ENCODE measurements at regions not wholly inside any gene's neighbourhood (a gene's known extent, or its start where the extent isn't known, plus 50 kb on each side); places are given as distances from the start of the nearest gene placed in this dataset.
"Not testable (repeated sequence)": the region's sequence is repeated elsewhere in the genome, so short reads cannot be mapped to it uniquely, and the experiment has no call there.

DNA sequence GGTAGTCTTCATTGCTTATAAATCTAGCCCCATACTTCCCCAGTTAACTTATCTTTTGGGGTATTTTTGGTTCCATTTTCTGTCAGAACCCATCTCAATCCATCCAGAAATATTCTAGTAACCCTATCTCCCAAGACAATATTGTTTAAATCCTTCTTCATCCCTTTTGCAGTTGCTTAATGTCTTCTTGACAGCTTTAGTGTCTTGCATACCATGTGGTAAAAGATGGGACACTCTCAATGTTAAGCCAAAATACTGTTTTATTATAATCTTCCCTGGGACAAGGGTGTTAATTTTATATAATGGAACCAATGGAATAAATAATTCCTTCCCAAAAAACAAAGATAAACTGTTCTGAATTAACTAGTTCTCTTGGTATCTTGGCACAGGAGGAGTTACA is 450.2 kb downstream of the CCER1 start:
- DNase-seq (ENCODE audit: low spot score): no peak

DNA sequence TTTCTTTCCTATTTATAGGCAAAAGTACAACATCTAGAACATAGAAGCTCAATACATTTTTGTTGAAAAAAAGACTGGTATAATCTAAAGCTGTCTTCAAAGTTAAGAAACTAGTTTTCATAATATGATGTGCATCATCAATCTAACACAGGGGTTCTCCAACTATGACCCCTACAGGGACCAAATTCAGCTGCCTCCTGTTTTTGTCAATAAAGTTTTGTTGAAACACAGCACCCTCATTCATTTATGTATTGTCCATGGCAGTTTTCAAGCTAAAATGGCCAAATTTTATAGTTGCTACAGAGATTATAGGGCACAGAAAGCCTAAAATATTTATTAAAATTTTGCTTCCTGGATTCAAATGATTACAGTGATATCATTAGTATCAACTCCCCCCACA is 452.9 kb downstream of the CCER1 start:
- DNase-seq (ENCODE audit: low spot score): no peak

DNA sequence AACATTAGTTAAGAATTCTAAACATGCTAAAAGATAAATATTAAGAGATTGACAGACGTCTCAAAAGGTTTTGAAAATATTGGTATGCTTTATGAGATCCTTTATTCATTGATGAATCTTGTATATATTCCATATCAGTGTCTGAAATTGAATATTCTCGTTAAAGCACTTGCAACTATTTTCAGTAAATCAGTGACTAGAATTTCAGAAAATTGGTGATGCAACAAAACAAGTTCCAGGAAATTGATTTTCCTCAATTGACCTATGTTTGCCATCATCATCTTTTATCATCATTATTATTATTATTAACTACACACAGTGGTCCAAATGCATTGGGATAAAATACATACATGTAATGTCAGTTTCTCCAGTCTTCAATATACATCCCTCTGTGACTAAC is 453.6 kb downstream of the CCER1 start:
- no peak for DNase-seq (ENCODE audit: low spot score)

DNA sequence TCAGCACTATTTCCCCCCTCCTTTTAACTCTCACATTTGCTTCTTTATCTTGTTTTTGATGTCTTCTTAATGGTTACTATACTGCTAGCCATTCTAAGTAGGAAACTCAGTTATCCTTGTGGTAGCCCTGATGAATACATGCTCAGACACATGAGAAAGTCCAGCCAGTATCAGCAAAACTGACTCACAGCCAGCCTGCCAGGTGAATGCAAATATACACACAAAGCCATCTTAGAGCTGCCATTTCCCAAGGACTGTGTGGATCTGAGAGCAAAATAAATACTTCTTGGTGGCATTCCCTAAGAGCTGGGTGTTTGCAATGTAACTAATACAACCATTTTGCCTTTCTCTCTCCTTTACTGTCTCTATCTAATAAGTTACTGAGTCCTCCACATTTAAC is 455.2 kb downstream of the CCER1 start:
- no peak for DNase-seq (ENCODE audit: low spot score)

DNA sequence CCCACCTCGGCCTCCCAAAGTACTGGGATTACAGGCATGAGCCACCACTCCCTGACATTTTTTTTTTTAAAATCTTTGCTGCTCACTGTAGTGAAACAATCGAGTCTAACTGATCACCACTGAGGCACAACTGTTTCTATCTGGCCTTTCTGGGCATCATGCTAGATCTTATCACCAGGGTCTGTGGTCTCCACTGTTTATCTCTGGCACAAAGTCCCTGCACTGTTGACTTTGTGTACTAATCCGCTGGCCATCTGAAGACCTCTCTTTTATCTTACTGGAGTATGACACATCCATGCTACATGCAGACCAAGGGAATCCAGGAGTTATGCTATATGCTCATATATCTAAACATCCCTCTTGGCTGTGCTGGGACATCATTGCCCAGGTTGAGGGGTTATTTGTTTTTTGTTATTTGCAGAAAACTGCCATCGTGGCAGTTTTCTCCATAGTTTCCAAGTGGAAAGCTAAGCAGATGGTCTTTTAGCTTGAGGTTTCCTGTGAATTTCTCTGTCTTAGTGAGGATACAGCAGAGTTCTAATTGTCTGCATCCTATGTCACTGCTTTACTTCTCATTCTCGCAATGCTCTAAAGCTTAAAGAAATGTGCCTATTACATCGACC is 456.9 kb downstream of the CCER1 start:
- no peak for DNase-seq (ENCODE audit: low spot score)

DNA sequence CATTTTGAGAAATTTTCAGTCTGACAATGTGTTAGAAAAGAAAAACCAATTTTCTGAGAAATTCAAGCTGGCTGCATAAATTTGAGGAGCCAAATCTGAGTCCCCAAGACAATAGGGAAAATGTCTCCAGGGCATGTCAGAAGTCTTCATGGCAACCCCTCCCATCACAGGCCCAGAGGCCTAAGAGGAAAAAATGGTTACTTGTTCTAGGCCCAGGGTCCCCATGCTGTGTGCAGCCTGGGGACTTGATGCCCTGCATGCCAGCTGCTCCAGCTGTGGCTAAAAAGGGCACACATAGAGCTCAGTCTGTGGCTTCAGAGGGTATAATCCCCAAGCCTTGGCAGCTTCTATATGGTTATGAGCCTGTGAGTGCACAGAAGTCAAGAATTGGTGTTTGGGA is 464.6 kb downstream of the CCER1 start:
- no peak for DNase-seq (ENCODE audit: low spot score)

DNA sequence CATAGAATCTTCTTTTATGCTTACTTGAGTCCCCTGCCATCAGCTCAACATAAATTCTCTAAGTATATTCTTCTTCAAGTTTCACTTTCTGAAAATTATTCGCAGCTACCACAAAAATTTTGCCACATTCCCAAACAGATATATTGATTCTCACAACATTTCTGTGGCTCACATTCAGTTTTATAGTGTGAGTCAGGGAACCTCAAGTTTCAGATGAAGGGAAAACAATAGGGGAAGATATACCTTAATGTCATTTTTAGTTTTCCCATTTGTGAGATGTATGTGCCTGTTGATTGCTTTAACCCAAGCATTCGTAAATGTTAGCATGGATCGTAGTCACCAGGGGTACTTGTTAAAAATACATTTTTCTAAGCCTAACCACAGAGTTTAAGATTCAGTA is 465.8 kb downstream of the CCER1 start:
- no peak for DNase-seq (ENCODE audit: low spot score)

DNA sequence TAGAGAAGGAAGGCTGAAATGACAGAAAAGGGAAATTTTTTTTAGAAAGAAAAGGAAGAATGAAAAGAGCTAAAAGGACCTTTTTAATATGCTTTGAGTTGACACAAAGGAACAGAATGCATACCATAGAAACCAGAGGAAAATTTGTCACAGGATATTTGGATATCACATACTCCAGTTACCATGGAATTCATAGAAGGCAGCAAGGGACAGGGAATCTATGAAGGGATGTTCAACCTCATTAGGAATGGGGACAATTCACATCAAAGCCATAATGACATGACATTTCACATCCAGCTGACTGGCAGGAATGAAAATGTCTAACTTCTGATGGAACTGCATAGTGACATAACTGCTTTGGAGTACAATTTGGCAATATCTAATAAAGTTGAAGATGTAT is 469.4 kb downstream of the CCER1 start:
- DNase-seq (ENCODE audit: low spot score): no peak

DNA sequence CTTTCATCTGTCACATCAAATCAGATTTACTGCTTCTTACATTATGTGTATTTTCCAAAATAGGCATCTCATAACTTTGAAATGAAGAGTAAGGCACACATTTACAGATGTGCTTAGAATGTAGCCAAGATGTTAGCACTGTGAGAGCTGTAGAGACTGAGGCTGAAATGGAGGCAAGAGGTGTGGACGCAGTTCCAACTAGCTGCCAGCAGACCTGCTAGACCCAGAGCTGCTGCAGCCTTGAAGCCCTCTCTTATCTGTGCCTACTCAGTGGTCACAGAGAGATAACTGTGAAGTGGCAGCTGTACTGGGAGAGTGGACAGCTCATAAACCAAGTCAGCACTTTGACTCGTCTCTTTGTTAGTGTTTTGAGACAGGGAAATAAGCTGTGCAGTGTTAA is 470.9 kb downstream of the CCER1 start:
- no peak for DNase-seq (ENCODE audit: low spot score)

DNA sequence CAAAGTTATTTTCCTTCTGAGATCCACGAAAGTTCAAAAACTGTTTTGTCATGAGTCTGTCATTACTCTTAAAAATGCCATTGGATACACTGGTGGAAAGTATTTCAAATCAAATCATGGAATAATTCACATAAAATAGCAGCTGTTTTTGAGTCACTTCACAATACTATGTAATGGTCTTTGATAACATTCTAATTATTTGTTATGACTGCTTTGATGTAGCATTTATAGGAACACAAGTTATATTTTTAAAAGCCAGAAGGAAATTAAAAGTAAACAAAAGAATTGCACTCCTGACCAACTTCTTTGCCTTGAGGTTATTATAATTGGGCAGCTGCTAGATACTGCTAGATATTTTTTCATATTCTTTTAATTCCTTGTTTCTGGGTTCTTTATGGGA is 473.2 kb downstream of the CCER1 start:
- no peak for DNase-seq (ENCODE audit: low spot score)

DNA sequence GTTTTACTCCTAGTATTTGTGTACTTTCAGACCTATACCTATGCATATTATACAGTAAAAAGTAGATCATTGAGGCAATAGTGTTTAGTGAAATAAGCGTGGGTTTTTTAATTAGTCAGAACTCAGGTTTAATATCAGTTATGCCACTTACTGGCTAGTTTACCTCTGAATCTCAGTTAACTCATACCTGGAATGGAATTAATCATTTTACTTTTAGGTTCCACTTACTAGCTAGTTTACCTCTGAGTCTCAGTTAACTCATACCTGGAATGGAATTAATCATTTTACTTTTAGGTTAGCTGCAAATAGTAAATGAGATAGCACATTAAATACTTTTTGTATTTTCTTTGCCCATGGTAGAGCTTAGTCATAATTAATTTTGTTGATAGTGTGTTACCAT is 475.7 kb downstream of the CCER1 start:
- no peak for DNase-seq (ENCODE audit: low spot score)

DNA sequence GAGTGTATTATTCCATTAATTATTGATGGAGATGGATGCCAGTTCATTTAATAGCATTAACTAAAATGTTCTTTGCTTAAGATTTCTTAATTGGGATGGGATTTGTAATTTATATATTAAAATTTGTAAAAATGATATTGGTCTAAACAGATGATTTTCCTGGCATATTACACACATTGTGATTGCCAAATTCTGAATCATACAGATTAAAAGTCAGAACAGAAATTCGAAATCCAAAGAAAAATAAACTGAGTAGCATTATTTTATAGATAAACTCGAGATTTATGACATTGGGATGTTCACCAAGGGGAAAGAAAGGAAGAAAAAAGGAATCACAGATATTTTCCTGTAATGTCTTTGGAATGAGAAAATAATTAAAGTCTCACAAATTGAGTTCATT is 481.1 kb downstream of the CCER1 start:
- DNase-seq (ENCODE audit: low spot score): no peak

DNA sequence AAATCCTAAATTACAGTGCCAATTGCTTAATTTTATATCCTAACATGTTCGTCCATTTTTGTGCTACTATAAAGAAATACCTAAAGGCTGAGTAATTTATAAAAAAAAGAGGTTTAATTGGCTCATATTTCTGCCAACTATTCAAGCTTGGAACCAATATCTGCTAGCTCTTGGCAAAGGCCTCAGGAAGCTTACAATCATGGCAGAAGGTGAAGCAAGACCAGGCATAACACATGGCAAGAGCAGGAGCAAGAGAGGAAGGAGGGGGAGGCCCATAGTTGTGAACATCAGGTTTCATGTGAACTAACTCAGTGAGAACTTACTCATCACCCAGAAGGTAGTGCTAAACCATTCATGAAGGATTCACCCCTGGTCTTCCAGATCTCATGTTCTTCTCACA is 494.3 kb downstream of the CCER1 start:
- DNase-seq (ENCODE audit: low spot score): no peak

DNA sequence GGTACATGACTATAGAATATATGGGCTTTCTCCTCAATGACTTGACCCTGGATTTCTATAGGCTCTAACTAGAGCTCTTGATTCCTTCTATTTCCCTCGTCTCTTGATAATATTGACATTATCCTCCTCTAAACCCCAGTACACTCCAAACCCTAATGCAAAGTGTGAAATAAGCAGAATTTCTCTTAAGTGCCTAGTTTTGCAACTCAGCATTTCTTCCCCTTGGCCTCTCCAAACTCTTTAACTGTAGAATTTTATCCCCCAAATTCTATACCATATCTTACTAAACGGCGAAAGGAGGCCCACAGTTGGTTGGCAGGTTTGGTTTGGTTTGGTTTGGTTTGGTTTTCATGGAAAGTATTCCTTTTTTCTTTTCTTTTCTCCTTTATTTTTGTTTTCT is 498.7 kb downstream of the CCER1 start:
- no peak for DNase-seq (ENCODE audit: low spot score)

DNA sequence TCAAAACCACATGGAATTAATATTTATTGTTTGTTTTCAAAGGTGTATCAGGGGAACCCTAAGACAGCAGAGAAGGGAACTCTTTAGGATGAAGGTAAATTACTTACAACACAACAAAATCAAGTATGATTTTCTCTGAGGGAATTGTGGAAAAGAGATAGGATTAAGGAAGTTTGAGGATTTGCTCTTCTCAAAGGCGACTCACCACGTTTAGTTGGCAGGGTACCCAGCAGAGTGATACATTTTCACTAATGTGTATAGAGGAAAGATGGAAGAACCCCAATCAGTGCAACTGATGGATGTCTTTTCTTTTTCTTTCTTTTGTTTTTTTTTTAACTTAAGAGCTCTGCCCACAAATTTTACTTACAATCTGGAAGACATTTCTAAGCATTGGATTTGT is 499.2 kb downstream of the CCER1 start:
- DNase-seq (ENCODE audit: low spot score): no peak

DNA sequence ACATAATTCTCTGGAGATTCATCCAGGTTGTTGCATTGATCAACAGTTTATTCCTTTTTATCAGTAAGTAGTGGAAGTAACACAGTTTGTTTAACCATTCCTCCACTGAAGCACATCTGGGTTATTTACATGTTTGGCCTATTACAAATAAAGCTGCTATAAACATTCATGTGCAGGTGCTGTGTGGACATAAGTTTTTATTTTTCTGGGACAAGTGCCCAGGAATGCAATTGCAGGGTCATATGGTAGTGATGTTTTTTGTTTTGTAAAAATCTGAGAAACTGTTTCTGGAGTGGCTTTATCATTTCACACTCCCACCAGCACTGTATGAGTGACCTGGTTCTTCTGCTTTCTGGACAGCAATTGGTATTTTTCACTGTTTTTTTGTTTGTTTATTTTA is 505.4 kb downstream of the CCER1 start:
- DNase-seq (ENCODE audit: low spot score): no peak

DNA sequence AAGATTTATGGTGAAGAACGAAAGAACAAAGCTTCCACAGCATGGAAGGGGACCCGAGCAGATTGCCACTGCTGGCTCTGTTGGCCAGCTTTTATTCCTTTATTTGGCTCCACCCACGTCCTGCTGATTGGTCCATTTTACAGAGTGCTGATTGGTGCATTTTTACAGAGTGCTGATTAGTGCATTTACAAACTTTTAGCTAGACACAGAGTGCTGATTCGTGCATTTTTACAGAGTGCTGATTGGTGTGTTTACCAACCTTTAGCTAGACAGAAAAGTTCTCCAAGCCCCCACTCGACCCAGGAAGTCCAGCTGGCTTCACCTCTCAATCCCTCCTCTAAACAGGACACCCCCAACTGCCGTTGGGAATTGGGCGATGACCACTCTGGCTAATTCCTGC is 511.5 kb downstream of the CCER1 start:
- DNase-seq (ENCODE audit: low spot score): not testable (repeated sequence)

DNA sequence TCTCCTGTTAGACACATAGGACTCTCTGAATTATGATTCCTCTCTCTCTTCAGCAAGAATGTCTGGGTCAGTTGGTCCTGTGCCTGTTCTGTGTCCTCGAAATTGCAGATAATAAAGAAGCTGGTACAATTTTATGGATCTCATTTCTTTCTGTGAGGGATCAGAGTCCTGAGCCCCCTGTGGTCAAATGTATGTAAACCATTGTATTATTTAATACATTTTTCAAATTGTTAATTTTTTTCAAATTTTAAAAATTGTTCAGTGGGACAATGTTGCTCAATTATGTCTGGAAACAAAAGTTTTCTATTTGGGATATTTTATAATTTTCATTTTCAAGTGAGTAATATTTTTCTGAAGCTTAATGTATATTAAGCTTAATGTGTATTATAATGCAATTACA is 513.5 kb downstream of the CCER1 start:
- no peak for DNase-seq (ENCODE audit: low spot score)

DNA sequence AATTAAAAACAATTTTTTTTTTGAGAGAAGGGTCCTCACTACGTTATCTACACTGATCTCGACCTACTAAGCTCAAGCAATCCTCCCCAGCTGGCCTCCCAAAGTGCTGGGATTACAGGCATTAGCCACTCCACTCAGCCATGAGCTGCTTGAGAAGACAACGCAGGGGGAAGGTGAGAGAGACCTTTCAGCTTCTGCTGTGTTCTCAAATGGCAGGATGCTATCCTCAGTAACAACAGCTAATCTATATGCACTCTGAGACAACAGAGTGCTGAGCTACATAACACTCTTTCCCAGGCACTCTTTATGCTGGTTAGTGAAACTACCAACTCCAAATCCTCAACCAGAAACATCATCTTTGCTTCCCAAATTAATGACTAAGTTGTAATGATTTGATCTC is 526.1 kb downstream of the CCER1 start:
- DNase-seq (ENCODE audit: low spot score): no peak

DNA sequence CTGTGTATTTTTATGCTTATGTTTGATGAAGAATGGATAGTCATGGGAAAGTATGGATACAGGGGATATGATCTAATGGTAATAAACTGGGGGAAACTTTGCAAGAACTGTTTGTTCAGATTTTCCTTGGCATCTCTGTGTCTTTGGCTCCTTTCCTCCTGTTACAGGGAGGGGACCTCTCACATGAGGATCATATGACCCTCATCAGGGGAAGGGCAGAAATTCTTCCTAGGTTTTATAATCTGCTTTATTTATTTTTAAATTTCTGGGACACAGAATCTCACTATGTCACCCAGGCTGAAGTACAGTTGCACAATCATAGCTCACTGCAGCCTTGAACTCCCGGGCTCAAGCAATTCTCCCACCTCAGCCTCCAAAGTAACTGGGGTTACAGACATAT is 526.5 kb downstream of the CCER1 start:
- no peak for DNase-seq (ENCODE audit: low spot score)

DNA sequence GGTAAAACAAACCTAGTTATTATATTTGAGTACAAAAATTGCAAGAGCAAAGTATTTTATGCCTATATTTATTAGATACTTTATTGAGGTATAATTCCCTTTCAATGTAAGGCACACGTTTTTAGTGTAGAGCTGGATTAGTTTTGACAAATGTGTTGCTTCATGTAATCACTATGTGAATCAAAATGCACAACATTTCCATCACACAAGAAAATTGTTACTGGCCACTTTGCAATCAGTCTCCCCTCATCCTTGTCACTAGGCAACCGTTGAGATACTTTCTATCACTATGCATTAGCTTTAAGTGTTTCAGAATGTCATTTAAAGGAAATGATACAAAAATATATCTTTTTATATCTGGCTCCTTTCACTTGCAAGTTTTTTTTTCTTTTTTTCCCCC is 531.0 kb downstream of the CCER1 start:
- DNase-seq (ENCODE audit: low spot score): no peak

DNA sequence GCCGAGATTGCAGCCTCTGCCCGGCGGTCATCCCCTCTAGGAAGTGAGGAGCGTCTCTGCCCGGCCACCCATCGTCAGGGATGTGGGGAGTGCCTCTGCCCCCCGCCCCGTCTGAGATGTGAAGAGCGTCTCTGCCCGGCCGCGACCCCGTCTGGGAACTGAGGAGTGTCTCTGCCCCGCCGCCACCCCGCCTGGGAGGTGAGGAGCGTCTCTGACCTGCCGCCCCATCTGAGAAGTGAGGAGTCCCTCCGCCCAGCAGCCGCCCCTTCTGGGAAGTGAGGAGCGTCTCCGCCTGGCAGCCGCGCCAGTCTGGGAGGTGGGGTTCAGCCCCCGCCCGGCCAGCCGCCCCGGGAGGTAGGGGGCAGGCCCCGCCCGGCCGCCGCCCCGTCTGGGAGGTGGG is 544.0 kb downstream of the CCER1 start:
- no peak for DNase-seq (ENCODE audit: low spot score)

DNA sequence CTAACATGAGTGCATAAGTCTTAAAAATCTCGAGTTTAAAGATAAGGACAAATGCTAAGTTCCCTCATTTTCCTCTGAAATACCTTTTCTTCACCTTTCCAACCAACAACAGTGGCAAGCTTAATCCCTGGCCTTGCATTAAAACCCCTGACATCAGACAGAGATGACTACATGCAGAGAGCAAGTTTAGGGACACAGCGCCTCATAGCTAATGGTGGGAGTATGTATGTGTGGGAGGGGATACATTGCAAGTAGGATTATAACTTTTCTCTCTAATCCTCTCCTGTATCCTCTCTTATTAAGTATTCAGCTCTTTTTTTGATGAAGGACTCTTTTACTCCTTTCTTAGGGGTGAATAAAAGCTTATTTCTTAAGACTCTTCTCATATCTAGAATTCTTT is 547.1 kb downstream of the CCER1 start:
- DNase-seq (ENCODE audit: low spot score): no peak

DNA sequence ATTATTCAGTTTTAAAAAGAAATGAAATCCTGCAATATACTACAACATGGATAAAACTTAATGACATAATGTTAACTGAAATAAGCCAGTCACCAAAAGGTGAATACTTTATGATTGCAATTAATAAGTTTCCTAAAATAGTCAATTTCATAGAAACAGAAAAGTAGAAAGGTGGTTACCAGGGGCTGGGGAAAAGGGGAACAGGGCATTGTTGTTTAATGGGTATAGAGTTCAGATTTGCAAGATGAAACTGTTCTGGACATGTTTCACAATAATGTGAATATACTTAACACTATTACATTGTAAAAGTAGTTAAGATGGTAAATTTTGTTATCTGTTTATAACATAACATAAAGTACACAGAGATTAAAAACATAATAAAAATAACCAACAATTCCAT is 550.9 kb downstream of the CCER1 start:
- no peak for DNase-seq (ENCODE audit: low spot score)

DNA sequence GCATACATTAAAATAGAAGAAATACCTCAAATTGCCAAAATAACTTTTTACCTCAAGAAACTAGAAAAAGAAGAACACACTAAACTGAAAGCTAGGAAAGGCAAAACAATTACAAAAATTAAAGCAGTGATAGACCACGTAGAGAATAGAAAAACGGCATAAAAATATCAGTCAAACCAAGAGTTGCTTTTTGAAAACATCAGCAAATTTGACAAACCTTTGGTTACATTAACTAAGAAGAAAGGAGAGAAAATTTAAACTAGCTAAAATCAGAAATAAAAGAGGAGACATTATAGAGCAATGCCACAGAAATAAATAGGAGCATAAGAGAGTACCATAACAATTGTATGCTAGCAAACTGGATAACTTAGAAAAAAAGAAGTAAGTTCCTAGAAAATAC is 553.8 kb downstream of the CCER1 start:
- no peak for DNase-seq (ENCODE audit: low spot score)
